ENCODE measurements at regions not wholly inside any gene's neighbourhood (a gene's known extent, or its start where the extent isn't known, plus 50 kb on each side); places are given as distances from the start of the nearest gene placed in this dataset.

GRCh38 chr21:14716761-14717396 is 170.8 kb upstream of the SAMSN1 start:
- no peak for TF ChIP-seq CTCF (conservative IDR thresholded peaks at IDR 0.05; ENCODE audit: control insufficient read depth, insufficient read depth, low read depth, low read length)
- DNase-seq (ENCODE audit: low read depth): no peak
- H3K4me3 ChIP-seq (ENCODE audit: control insufficient read depth, low read depth, low read length): no peak overlapping the region

DNA sequence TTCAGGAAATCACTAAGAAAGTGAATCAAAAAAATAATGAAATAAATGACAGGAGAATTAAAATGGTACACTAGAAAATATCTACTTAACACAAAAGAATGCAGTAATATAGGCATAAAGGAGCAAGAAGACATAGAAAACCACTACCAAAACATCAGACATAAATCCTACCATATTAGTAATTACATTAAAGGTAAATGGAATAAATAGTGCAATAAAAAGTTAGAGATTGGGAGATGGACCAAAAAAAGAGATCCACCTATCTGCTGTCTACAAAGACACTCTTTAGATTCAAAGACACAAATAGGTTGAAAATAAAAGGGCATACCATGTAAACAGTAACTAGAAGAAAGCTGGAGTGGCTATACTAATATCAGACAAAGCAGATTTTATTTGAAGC is 167.0 kb upstream of the SAMSN1 start:
- TF ChIP-seq CTCF (conservative IDR thresholded peaks at IDR 0.05; ENCODE audit: control insufficient read depth, insufficient read depth, low read depth, low read length): no peak
- no peak for DNase-seq (ENCODE audit: low read depth)
- no peak overlapping the region for H3K4me3 ChIP-seq (ENCODE audit: control insufficient read depth, low read depth, low read length)

DNA sequence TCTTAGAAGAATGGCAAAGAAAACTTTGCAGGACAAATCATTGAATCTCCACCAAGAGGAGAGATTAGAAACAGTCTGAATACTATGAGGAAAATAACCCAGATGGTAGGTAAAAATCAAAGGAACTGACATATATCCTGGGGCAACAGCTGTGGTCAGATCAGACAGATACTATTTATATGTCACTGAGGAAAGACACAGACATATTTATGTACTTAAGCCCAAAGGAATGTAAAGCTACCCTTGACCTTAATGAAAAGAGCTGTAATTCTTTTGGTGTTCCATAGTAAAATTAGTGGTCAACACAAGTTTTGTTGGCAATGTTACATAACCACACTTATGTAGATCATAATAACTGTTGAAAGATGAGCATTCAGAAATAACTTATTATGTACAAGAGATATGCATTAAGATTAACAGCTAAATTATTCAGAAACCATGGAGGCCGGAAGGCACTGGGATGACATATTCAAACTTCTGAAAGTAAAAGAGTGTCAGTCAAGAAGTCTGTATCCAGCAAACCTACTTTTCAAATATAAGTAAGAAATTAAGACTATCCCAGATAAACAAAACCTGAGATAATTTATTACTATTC is 166.1 kb upstream of the SAMSN1 start:
- DNase-seq (ENCODE audit: low read depth): no peak
- TF ChIP-seq CTCF (conservative IDR thresholded peaks at IDR 0.05; ENCODE audit: control insufficient read depth, insufficient read depth, low read depth, low read length): no peak

GRCh38 chr21:14711287-14711686 is 165.2 kb upstream of the SAMSN1 start:
- no peak for TF ChIP-seq CTCF (conservative IDR thresholded peaks at IDR 0.05; ENCODE audit: control insufficient read depth, insufficient read depth, low read depth, low read length)
- DNase-seq (ENCODE audit: low read depth): no peak
- H3K4me3 ChIP-seq (ENCODE audit: control insufficient read depth, low read depth, low read length): no peak overlapping the region

More for the DNA sequence above, 166.1 kb upstream of the SAMSN1 start:
- no peak overlapping the region for H3K4me3 ChIP-seq (ENCODE audit: control insufficient read depth, low read depth, low read length)

- DNase-seq (ENCODE audit: low read depth): no peak
- H3K4me3 ChIP-seq (ENCODE audit: control insufficient read depth, low read depth, low read length): no peak overlapping the region
- no peak for TF ChIP-seq CTCF (conservative IDR thresholded peaks at IDR 0.05; ENCODE audit: control insufficient read depth, insufficient read depth, low read depth, low read length)
Observed at GRCh38 chr21:14707511-14708020, 161.5 kb upstream of the SAMSN1 start.

DNA sequence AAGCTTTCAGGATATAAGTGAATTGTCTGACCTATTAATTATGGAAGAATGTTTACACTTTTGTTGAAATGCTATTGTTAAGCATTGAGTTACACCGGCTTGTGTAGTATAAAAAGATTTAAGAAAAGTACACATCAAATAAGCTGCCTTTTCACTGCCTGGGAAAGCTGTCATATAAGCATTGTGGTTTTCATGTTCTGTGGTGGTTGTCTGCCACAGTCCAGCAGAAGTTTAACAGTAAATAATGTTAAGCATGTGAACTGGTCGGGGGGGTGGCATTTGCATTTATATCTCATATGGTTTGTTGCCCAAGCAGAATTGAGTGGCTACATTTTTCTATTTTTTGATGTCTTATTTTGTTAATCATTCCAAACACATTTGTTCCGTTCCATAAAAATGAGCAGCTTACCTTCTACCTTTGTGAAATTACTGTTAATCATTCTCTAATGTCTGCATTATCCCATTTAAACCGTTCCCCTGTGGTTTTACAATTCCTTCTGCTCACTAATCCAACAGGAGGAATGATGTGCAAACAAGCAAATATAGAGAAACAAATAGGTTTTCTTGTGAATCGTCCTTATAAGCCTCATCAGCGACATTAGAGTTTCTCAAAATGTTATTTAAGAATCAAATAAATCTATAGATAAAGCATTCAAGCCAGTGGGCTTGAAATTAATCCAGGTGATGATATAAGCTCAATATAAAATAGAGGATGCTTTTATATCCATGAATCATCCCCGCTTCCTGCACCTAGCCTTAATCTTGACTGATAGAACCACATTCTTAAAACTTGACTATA is 160.8 kb upstream of the SAMSN1 start:
- no peak overlapping the region for H3K4me3 ChIP-seq (ENCODE audit: control insufficient read depth, low read depth, low read length)
- no peak for TF ChIP-seq CTCF (conservative IDR thresholded peaks at IDR 0.05; ENCODE audit: control insufficient read depth, insufficient read depth, low read depth, low read length)

More for the DNA sequence above, 160.8 kb upstream of the SAMSN1 start:
- no peak for DNase-seq (ENCODE audit: low read depth)

Data from fibroblast of mammary gland (primary cell).